ENCODE measurements at regions not wholly inside any gene's neighbourhood (a gene's known extent, or its start where the extent isn't known, plus 50 kb on each side); places are given as distances from the start of the nearest gene placed in this dataset.
A peak's percentile ranks its signal among the peaks of the same experiment; 100 is the strongest.
"Not testable (repeated sequence)": the region's sequence is repeated elsewhere in the genome, so short reads cannot be mapped to it uniquely, and the experiment has no call there.

- H3K9me3 ChIP-seq (ENCODE audit: low read length); H3K4me1 Mint-ChIP-seq; H3K36me3 ChIP-seq (ENCODE audit: insufficient read depth, low read length); H3K27me3 Mint-ChIP-seq; POLR2A ChIA-PET; H3K4me3 Mint-ChIP-seq; H3K27me3 ChIP-seq (ENCODE audit: insufficient read depth, low read length, poor library complexity, severe bottlenecking); H3K27ac ChIP-seq (ENCODE audit: low read depth, low read length); DNase-seq; H3K27ac Mint-ChIP-seq; H3K36me3 Mint-ChIP-seq; H3K4me1 ChIP-seq (ENCODE audit: insufficient read depth, low read length); CTCF ChIA-PET; H3K4me3 ChIP-seq (ENCODE audit: low read length): not testable (repeated sequence)
- H3K9me3 Mint-ChIP-seq, result peaks cover 2 to 13% (median 9%) of the 10 kb centered on the region in 5 donors
Observed at GRCh38 chr13:37472266-37472665, 126.3 kb downstream of the POSTN start.

GRCh38 chr13:37460166-37460565 lies 138.4 kb downstream of the POSTN start:
- ChIA-PET CTCF (no interaction called here), POLR2A (no interaction called here)
- Histone ChIP-seq H3K27ac (ENCODE audit: low read depth, low read length) (no peak overlapping the region), H3K36me3 (ENCODE audit: insufficient read depth, low read length) (no peaks in the 10 kb centered on the region), H3K4me3 (ENCODE audit: low read length) (no peak overlapping the region), H3K27me3 (ENCODE audit: insufficient read depth, low read length, poor library complexity, severe bottlenecking) (no peaks in the 10 kb centered on the region), H3K4me1 (ENCODE audit: insufficient read depth, low read length) (no peaks in the 10 kb centered on the region), H3K9me3 (ENCODE audit: low read length) (no peaks in the 10 kb centered on the region)
- Mint-ChIP-seq H3K36me3 (no peaks in the 10 kb centered on the region), H3K27me3 (no peaks in the 10 kb centered on the region), H3K9me3 (peaks cover 0 to 21% (median 8%) of the 10 kb centered on the region in 5 donors), H3K27ac (no peak overlapping the region), H3K4me3 (no peak overlapping the region), H3K4me1 (no peaks in the 10 kb centered on the region)
- DNase-seq, result no peak

DNA sequence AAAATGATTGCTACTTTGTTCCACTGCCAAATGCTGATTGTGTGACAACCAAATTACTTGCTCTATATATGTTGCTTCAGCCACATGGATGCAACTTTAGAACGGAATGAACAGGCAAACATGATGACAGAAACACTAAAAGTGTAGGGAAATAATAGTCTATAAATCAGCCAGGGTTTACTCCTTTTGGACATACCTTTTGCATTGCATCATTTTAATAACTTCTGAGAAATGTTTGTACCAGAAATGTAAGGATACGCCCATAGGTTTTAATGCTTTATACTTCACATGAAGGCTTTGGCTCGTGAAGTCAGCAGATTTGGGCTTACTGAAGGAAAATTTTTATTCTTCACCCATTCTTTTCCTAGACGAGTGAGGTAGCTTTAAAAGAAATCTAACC lies 141.0 kb downstream of the POSTN start:
- H3K9me3 Mint-ChIP-seq, result peaks cover 5 to 22% (median 10%) of the 10 kb centered on the region in 5 donors
- peaks cover 0 to 2% of the 10 kb centered on the region in 2 donors for H3K27me3 Mint-ChIP-seq
- ChIA-PET CTCF (no interaction called here), POLR2A (no interaction called here)
- no peak for DNase-seq
- H3K4me3 Mint-ChIP-seq, result no peak overlapping the region
- no peaks in the 10 kb centered on the region for H3K4me1 Mint-ChIP-seq
- Histone ChIP-seq H3K36me3 (ENCODE audit: insufficient read depth, low read length) (no peaks in the 10 kb centered on the region), H3K4me3 (ENCODE audit: low read length) (no peak overlapping the region), H3K27ac (ENCODE audit: low read depth, low read length) (no peak overlapping the region), H3K9me3 (ENCODE audit: low read length) (no peaks in the 10 kb centered on the region), H3K27me3 (ENCODE audit: insufficient read depth, low read length, poor library complexity, severe bottlenecking) (no peaks in the 10 kb centered on the region), H3K4me1 (ENCODE audit: insufficient read depth, low read length) (no peaks in the 10 kb centered on the region)
- peak overlapping the region in 1 of 8 donors; percentile 19 for H3K27ac Mint-ChIP-seq
- H3K36me3 Mint-ChIP-seq, result no peaks in the 10 kb centered on the region

DNA sequence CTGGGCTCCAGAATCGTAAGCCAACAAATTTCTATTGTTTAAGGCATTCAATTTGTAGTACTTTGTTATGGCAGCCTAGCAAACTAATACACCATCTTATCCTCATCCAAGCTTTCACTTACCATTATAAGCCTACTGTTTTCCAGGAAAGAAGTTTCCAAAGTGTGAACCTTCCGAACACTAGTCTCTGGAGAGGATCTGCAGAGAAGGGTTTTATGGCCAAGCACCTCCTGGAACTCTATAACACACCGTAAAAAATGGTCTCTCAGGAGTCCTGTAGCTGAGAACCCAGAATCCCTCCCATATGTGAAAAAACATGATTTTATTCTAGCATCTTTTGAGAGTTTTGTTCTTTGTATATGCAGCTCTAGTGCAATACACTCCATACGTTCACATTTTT lies 142.1 kb downstream of the POSTN start:
- no peaks in the 10 kb centered on the region for H3K27me3 ChIP-seq (ENCODE audit: insufficient read depth, low read length, poor library complexity, severe bottlenecking)
- Mint-ChIP-seq H3K4me3 (no peak overlapping the region), H3K27me3 (peaks cover 0 to 2% of the 10 kb centered on the region in 2 donors), H3K36me3 (no peaks in the 10 kb centered on the region), H3K4me1 (no peaks in the 10 kb centered on the region), H3K9me3 (peaks cover 5 to 22% (median 11%) of the 10 kb centered on the region in 5 donors), H3K27ac (no peak overlapping the region)
- ChIA-PET POLR2A (no interaction called here), CTCF (no interaction called here)
- no peaks in the 10 kb centered on the region for H3K9me3 ChIP-seq (ENCODE audit: low read length)
- no peak overlapping the region for H3K27ac ChIP-seq (ENCODE audit: low read depth, low read length)
- no peak for DNase-seq
- no peaks in the 10 kb centered on the region for H3K36me3 ChIP-seq (ENCODE audit: insufficient read depth, low read length)
- no peak overlapping the region for H3K4me3 ChIP-seq (ENCODE audit: low read length)
- H3K4me1 ChIP-seq (ENCODE audit: insufficient read depth, low read length), result no peaks in the 10 kb centered on the region

GRCh38 chr13:37456041-37456440 lies 142.5 kb downstream of the POSTN start:
- CTCF ChIA-PET, result no interaction called here
- H3K27me3 ChIP-seq (ENCODE audit: insufficient read depth, low read length, poor library complexity, severe bottlenecking), result no peaks in the 10 kb centered on the region
- Mint-ChIP-seq H3K4me3 (no peak overlapping the region), H3K9me3 (peaks cover 5 to 20% (median 10%) of the 10 kb centered on the region in 5 donors), H3K27me3 (peaks cover 0 to 2% of the 10 kb centered on the region in 2 donors), H3K4me1 (no peaks in the 10 kb centered on the region), H3K27ac (no peak overlapping the region), H3K36me3 (no peaks in the 10 kb centered on the region)
- H3K27ac ChIP-seq (ENCODE audit: low read depth, low read length), result no peak overlapping the region
- no peak overlapping the region for H3K4me3 ChIP-seq (ENCODE audit: low read length)
- POLR2A ChIA-PET, result no interaction called here
- H3K4me1 ChIP-seq (ENCODE audit: insufficient read depth, low read length), result no peaks in the 10 kb centered on the region
- DNase-seq, result no peak
- no peaks in the 10 kb centered on the region for H3K36me3 ChIP-seq (ENCODE audit: insufficient read depth, low read length)
- H3K9me3 ChIP-seq (ENCODE audit: low read length), result no peaks in the 10 kb centered on the region

DNA sequence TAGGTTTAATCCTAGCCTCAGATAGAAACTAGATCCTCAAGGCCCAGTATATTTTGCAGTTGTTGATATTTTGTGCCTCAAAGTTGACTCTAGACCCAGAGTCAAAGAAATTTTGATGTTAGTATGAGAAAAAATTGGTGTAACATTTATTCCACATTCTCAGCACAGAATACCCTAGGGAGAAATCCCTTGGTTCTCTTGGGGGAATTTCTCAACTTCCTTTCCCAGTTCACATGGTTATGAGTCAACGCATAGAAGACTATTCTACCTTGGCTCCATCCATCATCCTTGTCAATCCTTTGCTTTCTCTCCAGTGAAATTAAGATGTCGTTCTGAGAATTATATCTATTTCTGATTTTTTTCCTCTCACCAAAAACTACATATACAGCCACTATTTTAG lies 145.3 kb downstream of the POSTN start:
- Mint-ChIP-seq H3K4me1 (no peaks in the 10 kb centered on the region), H3K27me3 (peaks cover 0 to 2% of the 10 kb centered on the region in 2 donors), H3K36me3 (no peaks in the 10 kb centered on the region), H3K9me3 (peaks cover 5 to 13% (median 7%) of the 10 kb centered on the region in 5 donors), H3K4me3 (no peak overlapping the region), H3K27ac (no peak overlapping the region)
- DNase-seq, result no peak
- ChIA-PET CTCF (no interaction called here), POLR2A (no interaction called here)
- Histone ChIP-seq H3K4me3 (ENCODE audit: low read length) (no peak overlapping the region), H3K27ac (ENCODE audit: low read depth, low read length) (no peak overlapping the region), H3K36me3 (ENCODE audit: insufficient read depth, low read length) (no peaks in the 10 kb centered on the region), H3K9me3 (ENCODE audit: low read length) (no peaks in the 10 kb centered on the region), H3K4me1 (ENCODE audit: insufficient read depth, low read length) (no peaks in the 10 kb centered on the region), H3K27me3 (ENCODE audit: insufficient read depth, low read length, poor library complexity, severe bottlenecking) (no peaks in the 10 kb centered on the region)

DNA sequence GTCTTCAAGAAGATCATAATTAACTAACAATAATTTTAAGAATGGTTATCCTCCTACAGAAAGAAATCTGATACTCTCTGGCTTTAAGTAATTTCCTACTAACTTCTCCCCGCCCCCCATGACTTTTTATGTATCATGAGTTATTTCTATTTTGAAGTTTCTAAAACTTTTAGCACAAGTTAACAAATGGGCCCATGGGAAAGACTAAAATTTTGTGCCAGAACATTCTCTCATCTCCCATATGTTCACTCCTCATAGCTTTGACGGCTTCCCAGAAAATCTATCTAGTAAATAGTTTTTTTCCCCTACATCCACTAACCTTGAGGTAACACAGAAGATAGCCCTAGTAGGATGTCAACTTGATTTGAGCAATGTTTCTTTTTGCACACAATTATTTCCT lies 148.3 kb downstream of the POSTN start:
- H3K9me3 Mint-ChIP-seq, result peaks cover 5 to 14% (median 7%) of the 10 kb centered on the region in 5 donors
- no peaks in the 10 kb centered on the region for H3K9me3 ChIP-seq (ENCODE audit: low read length)

GRCh38 chr13:37448153-37448552 lies 150.4 kb downstream of the POSTN start:
- no peaks in the 10 kb centered on the region for H3K36me3 ChIP-seq (ENCODE audit: insufficient read depth, low read length)
- no peaks in the 10 kb centered on the region for H3K9me3 ChIP-seq (ENCODE audit: low read length)
- CTCF ChIA-PET, result no interaction called here
- H3K4me3 ChIP-seq (ENCODE audit: low read length), result no peak overlapping the region
- H3K4me1 ChIP-seq (ENCODE audit: insufficient read depth, low read length), result no peaks in the 10 kb centered on the region
- Mint-ChIP-seq H3K27me3 (peaks cover 0 to 1% of the 10 kb centered on the region in 2 donors), H3K27ac (no peak overlapping the region), H3K4me1 (no peaks in the 10 kb centered on the region), H3K36me3 (peaks cover 0 to 1% (median 0%) of the 10 kb centered on the region in 3 donors), H3K4me3 (no peak overlapping the region), H3K9me3 (peaks cover 0 to 14% (median 2%) of the 10 kb centered on the region in 5 donors)
- DNase-seq, result no peak
- POLR2A ChIA-PET, result no interaction called here
- no peaks in the 10 kb centered on the region for H3K27me3 ChIP-seq (ENCODE audit: insufficient read depth, low read length, poor library complexity, severe bottlenecking)
- H3K27ac ChIP-seq (ENCODE audit: low read depth, low read length), result no peak overlapping the region

More for the DNA sequence above, 148.3 kb downstream of the POSTN start:
- Histone ChIP-seq H3K36me3 (ENCODE audit: insufficient read depth, low read length) (no peaks in the 10 kb centered on the region), H3K4me3 (ENCODE audit: low read length) (no peak overlapping the region), H3K27me3 (ENCODE audit: insufficient read depth, low read length, poor library complexity, severe bottlenecking) (no peaks in the 10 kb centered on the region), H3K4me1 (ENCODE audit: insufficient read depth, low read length) (no peaks in the 10 kb centered on the region), H3K27ac (ENCODE audit: low read depth, low read length) (no peak overlapping the region)
- H3K4me1 Mint-ChIP-seq, result no peaks in the 10 kb centered on the region
- H3K27ac Mint-ChIP-seq, result no peak overlapping the region
- peaks cover 0 to 3% of the 10 kb centered on the region in 2 donors for H3K27me3 Mint-ChIP-seq
- DNase-seq, result no peak
- peaks cover 0 to 1% (median 0%) of the 10 kb centered on the region in 3 donors for H3K36me3 Mint-ChIP-seq
- ChIA-PET POLR2A (no interaction called here), CTCF (no interaction called here)
- H3K4me3 Mint-ChIP-seq, result no peak overlapping the region

DNA sequence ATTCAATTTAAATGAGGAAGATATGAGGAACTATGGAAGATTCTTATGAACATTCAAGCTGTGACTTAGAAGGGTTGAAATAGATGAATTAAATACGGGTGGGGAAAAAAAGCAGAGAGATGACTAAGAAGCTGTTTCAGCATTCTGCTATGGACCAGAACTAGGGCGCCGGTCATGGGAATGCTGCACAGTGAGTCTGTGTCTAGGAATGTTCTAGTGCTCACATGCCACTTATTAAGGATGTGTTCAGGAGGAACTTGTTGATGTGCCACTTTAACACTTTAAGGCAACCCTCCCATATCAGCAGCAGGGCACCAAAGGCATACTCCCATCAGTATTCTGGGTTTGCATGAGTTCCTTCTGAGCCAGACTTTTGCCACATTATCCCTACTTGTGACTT lies 152.1 kb downstream of the POSTN start:
- H3K36me3 ChIP-seq (ENCODE audit: insufficient read depth, low read length), result no peaks in the 10 kb centered on the region
- no peak overlapping the region for H3K27ac ChIP-seq (ENCODE audit: low read depth, low read length)
- DNase-seq, result no peak
- H3K4me1 Mint-ChIP-seq, result no peaks in the 10 kb centered on the region
- H3K27me3 Mint-ChIP-seq, result peaks cover 0 to 1% of the 10 kb centered on the region in 2 donors
- no peak overlapping the region for H3K4me3 ChIP-seq (ENCODE audit: low read length)
- H3K27me3 ChIP-seq (ENCODE audit: insufficient read depth, low read length, poor library complexity, severe bottlenecking), result no peaks in the 10 kb centered on the region
- H3K4me3 Mint-ChIP-seq, result no peak overlapping the region
- POLR2A ChIA-PET, result no interaction called here
- H3K9me3 Mint-ChIP-seq, result peaks cover 0 to 15% (median 2%) of the 10 kb centered on the region in 5 donors
- CTCF ChIA-PET, result no interaction called here
- peaks cover 0 to 1% (median 0%) of the 10 kb centered on the region in 3 donors for H3K36me3 Mint-ChIP-seq
- H3K9me3 ChIP-seq (ENCODE audit: low read length), result no peaks in the 10 kb centered on the region
- H3K27ac Mint-ChIP-seq, result no peak overlapping the region
- no peaks in the 10 kb centered on the region for H3K4me1 ChIP-seq (ENCODE audit: insufficient read depth, low read length)

All from CD8-positive, alpha-beta memory T cell (primary cell).